Hepatocyte (in vitro differentiated cells): ENCODE measurements at regions not wholly inside any gene's neighbourhood (a gene's known extent, or its start where the extent isn't known, plus 50 kb on each side); places are given as distances from the start of the nearest gene placed in this dataset.

Experiments used
- DNase-seq: peaks from one replicate; pipeline ENCODE4 v3.0.0-alpha.2; 2016; ENCODE audit warnings: low spot score
- H2AFZ ChIP-seq: fragments of 200-600 bp; sonication (generic); 2 replicates; pipeline ENCODE4 v1.6.0; 2016; ENCODE audit warnings: antibody characterized with exemption, mild to moderate bottlenecking
- H3K27ac ChIP-seq: fragments of 200-600 bp; sonication (generic); 2 replicates; pipeline ENCODE4 v1.5.1; 2016; ENCODE audit warnings: mild to moderate bottlenecking
- H3K27me3 ChIP-seq: fragments of 200-600 bp; sonication (generic); 2 replicates; pipeline ENCODE4 v1.6.1; 2016
- H3K36me3 ChIP-seq: fragments of 200-600 bp; sonication (generic); replicated peaks from 2 replicates; pipeline ENCODE4 v1.5.1; 2016; ENCODE audit warnings: low read depth; ENCODE audit not compliant: insufficient read depth
- H3K4me1 ChIP-seq: fragments of 200-600 bp; sonication (generic); 2 replicates; pipeline ENCODE4 v1.5.1; 2016; ENCODE audit warnings: mild to moderate bottlenecking, moderate library complexity; ENCODE audit not compliant: insufficient read depth
- H3K4me2 ChIP-seq: fragments of 200-600 bp; sonication (generic); 2 replicates; pipeline ENCODE4 v1.6.0; 2016
- H3K4me3 ChIP-seq: fragments of 200-600 bp; sonication (generic); 2 replicates; pipeline ENCODE4 v1.5.1; 2016; ENCODE audit warnings: mild to moderate bottlenecking
- H3K79me2 ChIP-seq: fragments of 200-600 bp; sonication (generic); 2 replicates; pipeline ENCODE4 v1.6.0; 2017; ENCODE audit warnings: mild to moderate bottlenecking
- H3K9me2 ChIP-seq: fragments of 200-600 bp; sonication (generic); replicated peaks from 2 replicates; pipeline ENCODE4 v1.6.0; 2017; ENCODE audit warnings: mild to moderate bottlenecking; ENCODE audit not compliant: insufficient read depth
- H3K9me3 ChIP-seq: fragments of 200-600 bp; sonication (generic); 2 replicates; pipeline ENCODE4 v1.5.1; 2016; ENCODE audit warnings: low read depth, mild to moderate bottlenecking
- H4K20me1 ChIP-seq: fragments of 200-600 bp; sonication (generic); 2 replicates; pipeline ENCODE4 v1.6.0; 2016; ENCODE audit warnings: mild to moderate bottlenecking; ENCODE audit not compliant: insufficient read depth, poor library complexity, severe bottlenecking
- CTCF ChIP-seq: fragments of 200-600 bp; sonication (generic); IDR thresholded peaks from 2 replicates; pipeline ENCODE4 v1.5.1; 2016; ENCODE audit warnings: antibody characterized with exemption, mild to moderate bottlenecking; ENCODE audit not compliant: poor library complexity
- EZH2 ChIP-seq: fragments of 200-600 bp; sonication (generic); IDR thresholded peaks from 2 replicates; pipeline ENCODE4 v1.6.1; 2016; ENCODE audit warnings: antibody characterized with exemption, mild to moderate bottlenecking, borderline replicate concordance
- EZH2phosphoT487 ChIP-seq: fragments of 200-600 bp; sonication (generic); IDR thresholded peaks from one replicate; pipeline ENCODE4 v1.6.1; 2018; ENCODE audit warnings: antibody characterized with exemption, mild to moderate bottlenecking, low read depth, moderate library complexity; ENCODE audit not compliant: unreplicated experiment, severe bottlenecking
- WGBS: methylation state at CpG from one replicate; pipeline ENCODE4 v1.1.6; 2016; ENCODE audit warnings: low lambda C conversion rate; ENCODE audit errors: missing lambda C conversion rate; 5-methylcytosine and 5-hydroxymethylcytosine counted together

GRCh38 chr4:144399927-144400326 is 246.0 kb upstream of the HHIP start:
- Histone ChIP-seq H3K27me3 (no peaks in the 10 kb centered on the region), H2AFZ (no peak overlapping the region), H3K36me3 (no peaks in the 10 kb centered on the region), H3K4me3 (no peak overlapping the region), H3K9me2 (no peaks in the 10 kb centered on the region), H3K27ac (no peak overlapping the region), H3K79me2 (no peaks in the 10 kb centered on the region), H3K4me1 (no peaks in the 10 kb centered on the region), H3K4me2 (no peak overlapping the region), H3K9me3 (no peaks in the 10 kb centered on the region), H4K20me1 (no peaks in the 10 kb centered on the region)
- WGBS = 72% methylated on average over 2 of the region's 2 CpGs
- DNase-seq = peak; percentile 10
- no peak for TF ChIP-seq EZH2
- TF ChIP-seq CTCF = no peak
- TF ChIP-seq EZH2phosphoT487 = no peak

- no peaks in the 10 kb centered on the region for H3K27me3 ChIP-seq
- no peaks in the 10 kb centered on the region for H3K4me1 ChIP-seq
- H3K27ac ChIP-seq = no peak overlapping the region
- H2AFZ ChIP-seq = no peak overlapping the region
- no peak for TF ChIP-seq EZH2phosphoT487
- no peak for TF ChIP-seq EZH2
- TF ChIP-seq CTCF = no peak
- H3K9me3 ChIP-seq = no peaks in the 10 kb centered on the region
- DNase-seq = no peak
- H3K79me2 ChIP-seq = no peaks in the 10 kb centered on the region
- H3K9me2 ChIP-seq = no peaks in the 10 kb centered on the region
- H3K4me3 ChIP-seq = no peak overlapping the region
- 47% methylated on average over 2 of the region's 2 CpGs for WGBS
- H3K4me2 ChIP-seq = no peak overlapping the region
- no peaks in the 10 kb centered on the region for H3K36me3 ChIP-seq
- H4K20me1 ChIP-seq = no peaks in the 10 kb centered on the region
These were observed 243.8 kb upstream of the HHIP start for GRCh38 chr4:144402176-144402575.

DNA sequence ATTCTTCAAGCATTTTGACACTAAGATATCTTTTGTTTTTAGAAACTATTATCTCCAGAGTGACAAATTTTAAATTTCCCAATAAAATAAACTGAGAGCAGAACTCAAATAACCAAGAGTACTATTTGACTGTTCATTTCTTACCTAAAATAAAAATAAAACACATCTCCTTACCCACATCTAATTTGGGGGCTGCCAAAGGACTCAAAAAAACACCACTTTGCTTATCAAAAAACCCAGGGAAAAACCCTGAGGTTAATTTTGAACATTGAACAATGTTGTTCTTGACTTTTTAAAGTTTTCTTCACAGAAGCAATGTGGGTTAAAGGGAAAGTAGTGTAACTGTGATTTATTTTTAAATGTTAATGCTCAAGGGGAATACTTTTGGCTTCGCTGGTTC is 243.0 kb upstream of the HHIP start:
- Histone ChIP-seq H3K27ac (no peak overlapping the region), H3K79me2 (no peaks in the 10 kb centered on the region), H4K20me1 (no peaks in the 10 kb centered on the region), H2AFZ (no peak overlapping the region), H3K9me2 (no peaks in the 10 kb centered on the region), H3K4me3 (no peak overlapping the region), H3K9me3 (no peaks in the 10 kb centered on the region), H3K4me2 (no peak overlapping the region), H3K4me1 (no peaks in the 10 kb centered on the region), H3K36me3 (no peaks in the 10 kb centered on the region), H3K27me3 (no peaks in the 10 kb centered on the region)
- TF ChIP-seq CTCF (no peak), EZH2 (no peak), EZH2phosphoT487 (no peak)
- WGBS = 85% methylated on average over 1 of the region's 1 CpG
- no peak for DNase-seq

GRCh38 chr4:144403893-144404292 is 242.1 kb upstream of the HHIP start:
- Histone ChIP-seq H3K27ac (no peak overlapping the region), H3K4me2 (no peak overlapping the region), H3K27me3 (no peaks in the 10 kb centered on the region), H3K4me1 (no peaks in the 10 kb centered on the region), H2AFZ (no peak overlapping the region), H3K9me3 (no peaks in the 10 kb centered on the region), H3K36me3 (no peaks in the 10 kb centered on the region), H3K79me2 (no peaks in the 10 kb centered on the region), H3K4me3 (no peak overlapping the region), H3K9me2 (no peaks in the 10 kb centered on the region), H4K20me1 (no peaks in the 10 kb centered on the region)
- TF ChIP-seq EZH2phosphoT487 (no peak), EZH2 (no peak), CTCF (no peak)
- WGBS = 85% methylated on average over 1 of the region's 1 CpG
- no peak for DNase-seq
